Stimulated activated CD8-positive, alpha-beta memory T cell treated with anti-CD3 and anti-CD28 coated beads, Interleukin-4, amount 100 ng/mL, for 4 hours (primary cell): ENCODE measurements at regions not wholly inside any gene's neighbourhood (a gene's known extent, or its start where the extent isn't known, plus 50 kb on each side); places are given as distances from the start of the nearest gene placed in this dataset.
"Not testable (repeated sequence)": the region's sequence is repeated elsewhere in the genome, so short reads cannot be mapped to it uniquely, and the experiment has no call there.

Experiments used
- DNase-seq, 2 donors: peaks; one replicate each; pipeline ENCODE4 v3.0.0-alpha.2; 2020; ENCODE audit warnings: low read depth in 2 of 2, low spot score in 1 of 2

DNA sequence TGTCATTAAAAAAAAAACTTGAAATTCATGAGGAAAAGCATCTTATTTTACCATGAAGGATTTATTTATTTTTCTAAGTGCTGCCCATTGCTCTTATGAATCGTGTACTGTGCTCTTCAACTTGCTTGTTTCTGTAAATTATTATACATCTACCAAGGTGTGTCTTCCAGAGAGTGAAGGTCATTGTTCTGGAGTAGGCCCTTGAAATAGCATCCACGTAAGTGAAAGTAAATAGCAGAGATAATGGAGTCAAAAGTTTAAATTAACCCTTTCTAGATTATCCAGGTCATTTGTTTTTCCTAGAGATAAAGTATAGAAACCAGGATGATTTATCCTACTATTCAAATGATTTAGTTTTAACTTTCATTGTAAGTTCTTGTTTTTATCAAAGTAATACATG is 473.1 kb downstream of the DIRAS2 start:
- DNase-seq: no peak

DNA sequence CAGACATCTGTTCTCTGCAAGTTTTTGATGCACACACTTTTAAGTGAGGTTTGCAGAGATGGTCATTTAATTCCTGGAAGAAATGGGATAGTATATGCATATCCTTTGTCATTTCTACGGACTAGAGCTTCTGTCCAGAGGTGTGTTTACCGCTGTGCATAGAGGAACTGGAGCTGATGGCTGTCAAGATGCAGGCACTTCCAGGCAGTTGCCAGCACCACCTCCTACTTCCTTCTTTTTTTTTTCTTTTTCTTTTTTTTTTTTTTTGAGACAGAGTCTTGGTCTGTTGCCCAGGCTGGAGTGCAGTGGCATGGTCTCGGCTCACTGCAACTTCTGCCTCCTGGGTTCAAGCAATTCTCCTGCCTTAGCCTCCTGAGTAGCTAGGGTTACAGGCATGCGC is 468.7 kb downstream of the DIRAS2 start:
- DNase-seq: not testable (repeated sequence)

DNA sequence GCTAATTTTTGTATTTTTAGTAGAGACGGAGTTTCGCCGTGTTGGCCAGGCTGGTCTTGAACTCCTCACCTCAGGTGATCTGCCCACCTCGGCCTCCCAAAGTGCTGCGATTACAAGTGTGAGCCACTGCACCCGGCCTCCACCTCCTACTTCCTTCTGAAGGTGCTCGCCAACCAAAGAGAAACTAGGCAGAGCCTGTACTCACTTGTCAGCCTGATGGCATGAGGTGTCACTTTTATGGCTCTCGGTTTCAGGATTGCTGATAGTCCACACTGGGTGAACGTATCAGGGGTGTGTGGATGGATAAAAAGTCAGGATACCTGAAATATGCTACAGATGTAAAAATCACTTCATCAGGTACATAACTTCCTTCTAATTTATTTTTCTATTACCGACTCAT is 468.3 kb downstream of the DIRAS2 start:
- DNase-seq: not testable (repeated sequence)

DNA sequence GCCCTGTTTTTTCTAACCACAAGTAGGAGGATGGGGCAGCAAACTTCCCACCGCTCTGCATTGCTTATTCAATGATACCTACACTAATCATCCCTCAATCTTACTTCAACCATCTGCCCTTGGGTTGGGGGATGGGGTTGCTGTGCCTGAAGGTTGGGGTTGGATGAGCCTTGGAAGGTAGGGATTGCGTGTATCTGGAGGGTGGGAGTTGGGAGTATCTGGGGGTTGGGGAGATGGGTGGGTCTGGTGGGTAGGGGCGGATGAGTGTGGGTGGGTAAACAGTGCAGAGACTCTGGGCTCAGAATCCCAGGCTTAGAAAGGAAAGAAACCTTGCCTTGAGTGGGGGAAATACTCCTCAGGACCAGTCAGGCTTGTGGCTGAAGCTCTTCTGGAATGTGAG is 467.4 kb downstream of the DIRAS2 start:
- DNase-seq: no peak

DNA sequence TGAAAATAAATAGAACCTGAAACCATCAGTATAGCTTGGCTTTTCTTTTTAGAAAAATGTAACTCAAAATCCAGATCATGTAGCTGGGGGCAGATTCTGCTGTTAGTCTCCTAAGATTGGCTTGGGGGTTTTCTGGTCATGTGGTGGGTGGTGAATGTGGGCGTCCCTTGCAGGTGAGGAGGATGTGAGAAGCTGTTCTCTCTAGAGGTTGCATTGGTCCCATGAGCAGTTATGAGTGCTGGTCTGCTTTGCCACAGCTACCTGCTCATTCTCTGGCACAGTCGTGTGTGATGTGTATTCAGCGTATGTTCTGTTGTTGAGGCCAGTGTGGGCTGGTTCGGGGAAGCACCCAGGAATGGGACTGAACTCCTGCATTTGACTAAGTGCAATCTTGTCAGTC is 466.8 kb downstream of the DIRAS2 start:
- DNase-seq: no peak

DNA sequence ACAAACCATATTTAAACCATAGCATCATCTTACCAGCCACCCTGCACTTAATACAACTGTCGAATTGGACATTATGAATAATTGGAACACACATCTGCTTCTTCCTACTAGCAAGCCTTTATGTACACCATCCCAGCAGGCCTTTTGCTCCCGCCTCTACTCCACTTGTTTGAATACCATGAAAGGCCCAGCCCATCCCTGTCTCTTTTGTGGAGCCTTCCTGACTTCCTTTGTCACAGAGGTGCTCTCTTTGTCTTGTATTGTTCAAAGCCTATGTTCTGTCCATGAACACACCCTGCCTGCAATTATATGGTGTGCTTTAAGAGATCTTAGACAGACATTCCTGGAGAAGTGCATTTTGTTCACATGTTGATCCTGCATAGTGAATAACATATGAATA is 465.7 kb downstream of the DIRAS2 start:
- no peak for DNase-seq

DNA sequence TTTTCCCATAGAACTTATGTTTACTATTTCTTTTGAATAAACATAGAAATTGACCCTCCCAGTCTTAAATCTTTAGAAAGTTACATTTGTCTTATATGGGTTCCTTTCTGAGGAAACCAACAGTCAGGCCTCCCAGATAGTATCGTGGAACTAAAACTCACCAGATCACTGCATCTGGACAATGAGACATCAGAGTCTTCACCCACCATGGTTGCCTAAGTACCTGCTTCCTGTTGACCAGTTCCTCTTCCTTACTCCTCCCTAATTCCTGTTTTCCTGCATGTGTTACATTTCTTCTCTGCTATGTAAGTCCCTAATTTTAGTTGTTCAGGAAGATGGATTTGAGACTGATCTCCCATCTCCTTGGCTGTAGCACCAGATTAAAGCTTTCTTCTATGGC is 462.2 kb downstream of the DIRAS2 start:
- no peak for DNase-seq

DNA sequence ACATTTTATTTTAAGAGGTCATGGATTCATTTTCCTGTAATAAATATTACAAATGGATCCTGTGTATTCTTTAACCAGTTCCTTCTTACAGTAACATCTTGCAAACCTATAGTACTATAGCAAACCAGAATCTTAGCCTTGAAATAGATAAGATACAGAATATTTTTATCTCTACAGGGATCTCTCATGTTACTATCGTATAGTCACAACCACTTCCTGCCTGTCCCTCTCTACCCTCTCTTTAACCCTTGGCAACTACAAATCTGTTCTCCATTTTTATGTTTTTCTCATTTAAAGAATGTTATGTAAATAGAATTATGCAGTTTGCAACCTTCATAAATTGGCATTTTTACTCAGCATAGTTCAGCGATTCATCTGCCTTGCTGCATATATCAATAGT is 454.0 kb downstream of the DIRAS2 start:
- no peak for DNase-seq

DNA sequence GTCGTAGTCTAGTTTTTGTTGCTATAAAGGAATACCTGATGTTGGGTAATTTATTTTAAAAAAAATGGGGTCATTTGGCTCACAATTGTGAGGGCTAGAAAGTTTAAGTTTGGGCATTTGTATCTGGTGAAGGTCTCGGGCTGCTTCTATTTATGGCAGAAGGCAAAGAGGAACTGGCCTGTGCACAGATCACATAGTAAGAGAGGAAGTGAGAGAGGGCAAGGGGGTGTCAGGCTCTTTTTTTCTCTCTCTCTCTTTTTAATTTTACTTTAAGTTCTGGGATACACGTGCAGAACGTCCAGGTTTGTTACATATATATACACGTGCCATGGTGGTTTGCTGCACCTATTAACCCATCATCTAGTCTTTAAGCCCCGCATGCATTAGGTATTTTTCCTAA is 453.3 kb downstream of the DIRAS2 start:
- no peak for DNase-seq

DNA sequence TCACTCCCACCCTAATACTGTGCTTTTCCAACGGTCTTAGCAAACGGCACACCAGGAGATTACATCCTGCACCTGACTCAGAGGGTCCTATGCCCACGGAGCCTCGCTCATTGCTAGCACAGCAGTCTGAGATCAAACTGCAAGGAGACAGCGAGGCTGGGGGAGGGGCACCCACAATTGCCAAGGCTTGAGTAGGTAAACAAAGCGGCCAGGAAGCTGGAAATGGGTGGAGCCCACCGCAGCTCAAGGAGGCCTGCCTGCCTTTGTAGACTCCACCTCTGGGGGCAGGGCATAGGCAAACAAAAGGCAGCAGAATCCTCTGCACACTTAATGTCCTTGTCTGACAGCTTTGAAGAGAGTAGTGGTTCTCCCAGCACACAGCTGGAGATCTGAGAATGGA is 450.2 kb downstream of the DIRAS2 start:
- peak in 1 of 2 donors; percentile 1 for DNase-seq

DNA sequence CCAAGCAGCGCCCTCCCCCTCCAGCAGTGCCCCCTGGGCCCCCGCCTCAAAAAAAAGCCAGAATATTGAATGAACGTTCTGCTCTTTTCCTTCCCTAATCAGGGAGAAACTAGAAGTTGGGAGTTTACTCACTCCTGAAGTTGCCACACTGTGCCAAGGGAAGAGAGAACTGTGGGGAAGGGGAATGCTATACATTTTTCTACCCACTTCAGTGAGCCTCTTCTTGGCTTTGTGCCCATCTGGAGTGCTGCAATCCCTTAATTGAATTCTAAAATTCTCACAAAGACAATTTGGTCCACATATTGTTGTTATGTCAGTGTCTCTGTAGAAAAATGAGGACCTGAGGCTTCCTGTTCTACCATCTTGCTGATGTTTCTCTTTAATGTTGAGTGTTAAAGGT is 443.7 kb downstream of the DIRAS2 start:
- no peak for DNase-seq

DNA sequence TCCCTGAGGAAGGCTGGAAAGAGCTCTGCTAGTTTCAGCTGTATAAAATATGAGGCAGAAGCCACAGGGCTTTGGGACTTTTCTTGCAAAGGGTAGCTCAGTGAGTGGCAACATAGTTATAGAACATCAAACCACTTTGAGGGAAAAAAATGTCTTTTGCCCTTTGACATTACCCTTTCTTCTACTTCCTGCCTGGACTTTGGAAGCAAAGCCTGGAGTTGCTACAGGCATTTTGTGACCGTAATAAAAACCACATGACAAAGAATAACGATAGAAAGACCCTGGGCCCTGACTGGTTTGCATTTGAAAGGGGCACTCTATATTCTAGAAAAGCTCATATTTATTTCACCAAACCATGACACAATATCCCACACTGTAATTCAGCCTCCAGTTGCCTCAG is 440.9 kb downstream of the DIRAS2 start:
- no peak for DNase-seq

DNA sequence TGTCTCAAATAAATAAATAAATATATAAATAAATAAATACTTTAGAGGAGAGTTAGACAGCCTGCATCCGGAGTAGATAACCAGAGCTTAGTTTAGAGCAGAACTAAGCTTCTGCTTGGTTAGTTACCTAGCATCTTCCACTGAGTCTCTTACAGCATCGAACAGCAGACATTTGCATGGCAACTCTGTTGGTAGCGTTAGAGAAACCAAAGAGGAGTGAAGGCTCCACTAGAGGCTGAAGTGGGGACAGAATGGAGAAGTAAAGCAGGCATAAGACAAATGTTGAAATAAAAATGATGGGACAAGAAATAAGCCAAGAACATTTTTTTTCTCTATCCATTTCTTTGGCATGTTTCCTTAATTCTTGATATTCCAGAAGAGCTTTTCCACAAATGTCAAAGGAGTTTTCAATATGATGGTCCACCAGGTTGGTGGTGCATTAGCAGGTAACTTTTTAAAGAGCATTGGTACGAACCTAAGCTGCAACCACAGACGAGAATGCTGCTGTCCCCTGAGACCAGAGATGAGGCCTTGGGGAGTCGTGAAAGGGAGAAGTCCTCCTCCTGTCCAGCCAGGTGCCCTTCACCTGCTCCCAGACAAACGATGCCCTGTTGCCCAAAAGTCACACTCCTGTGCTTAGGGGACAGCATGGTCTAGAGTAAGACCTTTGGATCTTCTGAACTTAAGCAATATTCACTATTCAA is 438.3 kb downstream of the DIRAS2 start:
- no peak for DNase-seq

DNA sequence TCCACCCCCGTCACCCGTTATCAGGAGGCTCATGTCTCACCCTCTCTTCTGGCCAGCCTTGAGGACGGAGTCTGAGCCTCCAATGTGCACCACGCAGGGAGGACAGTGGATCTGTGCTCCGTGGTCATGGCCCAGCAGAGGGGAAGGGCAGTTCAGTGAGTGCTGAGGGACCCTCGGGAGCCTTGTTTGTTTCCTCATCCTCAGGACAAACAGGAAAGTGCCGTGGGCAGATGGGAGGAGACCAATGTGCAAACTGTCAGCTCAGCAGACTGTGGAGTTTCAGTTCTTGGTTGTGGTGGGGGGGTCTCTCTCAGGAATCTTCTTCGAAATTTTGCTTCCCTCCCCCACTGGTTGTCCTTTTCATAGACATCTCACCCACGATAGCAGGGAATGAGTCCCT is 429.6 kb downstream of the DIRAS2 start:
- DNase-seq: not testable (repeated sequence)

DNA sequence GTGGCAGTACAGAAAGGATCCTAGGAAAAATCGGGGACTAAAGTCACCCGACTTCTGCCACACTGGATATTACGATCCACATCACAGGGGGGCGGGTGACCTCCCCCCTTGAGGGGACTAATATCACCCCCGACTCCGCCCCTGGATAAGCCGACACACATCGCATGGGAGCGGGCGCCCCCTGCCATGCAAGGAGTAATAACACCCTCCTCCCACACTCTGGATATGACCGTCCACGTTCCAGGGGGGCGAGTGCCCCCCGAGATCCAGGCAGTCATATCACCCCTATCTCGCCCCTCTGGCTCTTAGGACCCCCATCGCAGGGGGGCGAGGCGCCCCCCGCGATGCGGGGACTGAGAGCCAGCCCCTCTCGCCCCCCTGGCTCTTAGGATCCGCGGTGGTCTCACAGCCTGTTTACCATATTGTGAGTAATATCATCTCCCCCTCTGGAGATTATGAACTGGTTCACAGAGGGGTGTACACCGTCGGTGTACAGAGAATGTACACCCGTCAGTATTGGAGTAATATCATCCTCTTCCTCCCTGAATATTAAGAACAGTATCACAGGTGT is 423.0 kb downstream of the DIRAS2 start:
- no peak for DNase-seq

DNA sequence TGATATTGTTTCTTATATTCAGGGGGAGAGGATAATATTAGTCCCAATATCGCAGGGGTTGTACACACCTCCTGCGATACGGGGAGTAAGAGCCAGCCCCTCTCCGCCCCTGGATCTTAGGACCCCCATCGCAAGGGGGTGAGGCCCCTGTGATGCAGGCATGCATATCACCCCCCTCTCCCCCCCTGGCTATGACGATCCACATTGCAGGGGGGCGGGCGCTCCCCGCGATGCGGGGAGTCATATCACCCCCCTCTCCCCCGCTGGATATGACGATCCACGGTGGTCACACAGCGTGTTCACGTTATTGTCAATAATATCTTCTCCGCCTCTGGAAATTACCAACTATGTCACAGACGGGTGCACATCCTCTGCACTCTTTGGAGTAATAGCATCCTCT is 420.7 kb downstream of the DIRAS2 start:
- not testable (repeated sequence) for DNase-seq

DNA sequence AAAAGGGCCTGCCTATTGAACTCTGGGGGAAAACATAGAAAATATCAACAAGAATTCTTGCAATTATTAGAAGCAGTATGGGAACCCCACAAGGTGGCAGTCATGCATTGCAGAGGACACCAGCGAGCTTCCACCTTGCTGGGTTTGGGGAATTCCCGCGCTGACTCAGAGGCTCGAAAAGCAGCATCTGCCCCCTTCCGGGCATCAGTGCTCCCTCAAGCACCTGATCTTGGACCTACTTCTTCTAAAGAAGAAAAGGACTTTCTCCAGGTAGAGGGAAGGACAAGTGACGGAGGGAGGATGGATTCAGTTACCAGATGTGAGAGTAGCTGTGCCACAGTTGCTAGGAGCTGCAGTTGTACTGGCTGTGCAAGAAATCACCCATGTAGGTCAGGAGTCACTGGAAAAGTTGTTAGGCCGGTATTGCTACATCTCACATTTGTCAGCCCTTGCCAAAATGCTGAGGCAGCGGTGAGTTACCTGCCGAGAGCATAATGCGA is 415.7 kb downstream of the DIRAS2 start:
- peak; percentile 19 to 26 for DNase-seq

DNA sequence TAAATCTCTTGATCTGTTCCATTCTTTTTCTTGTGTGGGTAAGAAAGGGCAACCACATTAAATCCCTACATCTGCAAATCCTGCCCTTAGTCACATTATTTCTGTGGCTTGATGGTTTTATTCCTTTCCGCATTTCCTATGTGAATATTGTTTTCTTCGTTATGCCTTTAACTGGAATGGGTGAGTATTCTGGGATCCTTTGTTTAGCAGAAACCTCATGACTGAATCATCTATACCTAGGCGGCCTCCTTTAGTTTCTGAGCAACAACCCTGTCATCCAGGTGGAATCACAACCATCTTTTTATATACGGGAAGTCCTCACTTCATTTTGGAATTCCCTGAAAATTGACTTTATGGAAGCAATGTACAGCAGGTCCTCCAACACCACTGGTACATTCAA is 409.5 kb downstream of the DIRAS2 start:
- DNase-seq: not testable (repeated sequence)

DNA sequence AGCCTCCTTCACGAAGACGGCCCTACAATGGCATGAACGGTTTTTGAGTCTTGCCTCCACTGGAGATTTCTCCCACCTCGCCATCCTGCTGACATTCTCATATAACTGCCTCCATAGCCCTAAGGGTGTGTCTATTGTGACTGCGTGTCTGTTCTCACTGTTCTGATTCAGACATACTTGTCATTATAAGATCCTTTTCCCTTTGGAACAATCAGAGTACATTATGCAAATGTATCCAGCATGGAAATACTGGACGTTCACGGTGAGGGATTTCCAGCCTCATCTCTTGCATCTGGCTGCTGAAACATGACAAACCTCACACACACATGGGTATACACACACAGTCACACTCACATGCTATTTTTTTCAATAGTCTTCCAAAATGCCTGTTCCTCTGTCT is 402.1 kb downstream of the DIRAS2 start:
- no peak for DNase-seq

DNA sequence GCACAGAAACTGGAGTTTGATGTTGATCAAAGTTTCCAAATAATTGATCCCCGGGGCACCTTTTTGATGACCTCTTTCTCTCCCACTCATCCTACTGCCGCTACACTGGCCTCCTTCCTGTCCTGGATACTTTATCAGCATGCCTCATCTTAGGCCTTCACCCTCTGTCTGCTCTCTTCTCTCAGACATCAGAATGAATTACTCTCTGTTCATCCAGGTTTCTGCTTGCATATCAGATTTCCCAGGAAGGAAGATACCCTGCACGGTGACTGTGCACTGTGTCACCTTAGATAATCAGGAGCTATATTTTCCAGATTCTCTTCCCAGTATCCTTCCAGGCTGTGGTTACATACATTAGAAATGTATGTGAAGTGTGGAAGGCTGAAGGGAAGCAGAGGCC is 397.0 kb downstream of the DIRAS2 start:
- DNase-seq: no peak

DNA sequence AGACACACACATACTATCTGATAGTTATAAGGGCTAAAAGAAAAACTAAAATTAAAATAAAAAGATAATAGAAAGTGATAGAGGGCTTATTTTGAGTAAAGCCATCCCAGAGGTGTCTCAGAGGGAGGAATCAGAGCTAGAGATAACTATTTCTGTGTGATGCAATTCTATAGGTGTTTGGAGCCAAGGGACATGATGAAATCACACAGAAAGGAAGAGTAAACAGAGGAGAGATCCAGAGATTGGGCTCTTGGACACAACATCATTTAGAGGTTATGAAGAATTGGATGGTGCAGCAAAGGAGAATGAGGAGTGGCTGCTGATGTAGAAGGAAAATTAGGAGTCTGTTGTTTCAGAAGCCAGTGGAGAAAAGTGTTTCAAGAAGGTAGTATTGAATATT is 393.5 kb downstream of the DIRAS2 start:
- DNase-seq: no peak

DNA sequence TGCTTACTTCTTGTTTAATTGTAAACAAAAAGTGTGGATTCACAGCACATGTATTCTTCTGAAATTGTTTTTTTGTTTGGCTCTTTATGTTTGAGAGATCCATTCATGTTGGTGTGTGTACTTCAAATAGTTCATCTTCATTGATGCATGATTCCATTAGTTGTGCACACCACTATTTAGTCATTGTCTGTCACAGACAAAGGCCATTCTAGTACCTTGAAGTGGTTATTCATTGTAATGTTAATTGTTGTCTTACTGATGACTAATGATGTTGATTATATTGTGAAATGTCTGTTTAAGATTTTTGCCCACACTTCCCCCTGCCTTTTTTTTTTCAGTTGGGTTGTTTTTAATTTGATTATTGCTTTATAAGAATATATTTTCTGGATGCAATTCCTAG is 391.3 kb downstream of the DIRAS2 start:
- no peak for DNase-seq

DNA sequence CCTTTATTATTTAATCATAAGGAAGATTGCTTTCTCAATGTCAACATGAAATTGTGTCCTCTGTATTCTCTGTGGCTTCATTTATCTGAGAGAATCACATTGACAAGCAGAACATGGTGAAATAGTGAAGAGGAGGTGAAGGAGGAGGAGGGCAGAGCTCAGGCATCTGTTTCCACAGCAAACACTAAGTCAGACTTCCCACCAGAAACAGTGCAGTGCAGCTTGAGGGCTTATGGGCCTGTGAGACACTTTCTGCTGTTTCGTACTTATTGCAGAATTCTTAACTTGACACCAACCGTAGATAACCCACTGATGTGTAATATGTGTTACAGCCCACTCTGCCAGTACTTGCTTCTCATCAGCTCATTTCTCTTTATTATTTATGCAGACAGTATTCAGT is 386.3 kb downstream of the DIRAS2 start:
- DNase-seq: no peak
